ENCODE measurements at regions not wholly inside any gene's neighbourhood (a gene's known extent, or its start where the extent isn't known, plus 50 kb on each side); places are given as distances from the start of the nearest gene placed in this dataset.

DNA sequence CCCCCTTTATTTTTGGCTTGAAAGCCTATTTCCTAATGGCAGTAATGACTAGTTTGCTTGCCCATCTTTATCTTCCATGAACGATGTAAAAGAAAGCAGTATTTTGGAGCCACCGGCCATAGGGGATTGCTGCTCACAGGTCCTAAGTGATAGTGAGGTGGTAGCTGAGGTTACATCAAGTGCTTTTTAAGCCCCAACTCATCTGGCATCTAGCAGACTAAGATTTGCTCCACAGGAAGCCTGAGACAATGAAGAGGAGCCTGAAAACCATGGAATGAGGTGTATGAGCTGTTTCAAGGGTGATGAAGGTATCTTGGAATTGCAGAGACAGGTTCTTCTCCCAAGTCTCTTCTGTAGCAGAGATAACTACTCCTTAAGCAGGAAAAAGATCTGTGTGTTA, 496.3 kb downstream of the XPNPEP1 start:
- no peaks in the 10 kb centered on the region; a peak in 1 of 4 replicates for H3K36me3 ChIP-seq (ENCODE audit: control insufficient read depth in 1 of 2, insufficient read depth in 2 of 2, low read length in 2 of 2)
- intact Hi-C loops (cut with micrococcal nuclease): no loop called here
- H3K27me3 ChIP-seq (ENCODE audit: insufficient read depth, low read length): no peaks in the 10 kb centered on the region
- H3K4me2 ChIP-seq (ENCODE audit: low read length): no peak overlapping the region
- ChIA-PET CTCF (no interaction called here), POLR2A (no interaction called here), RAD21 (ENCODE audit: low non-redundant PET in 1 of 2, low total read pairs in 2 of 2, uncharacterized antibody in 2 of 2, unreplicated experiment in 2 of 2) (no interaction called here)
- no peak overlapping the region for H3K4me3 ChIP-seq (replicated peaks in 1 of 2; ENCODE audit: low read depth in 1 of 2, low read length in 2 of 2)
- TF ChIP-seq, protein P1, sequence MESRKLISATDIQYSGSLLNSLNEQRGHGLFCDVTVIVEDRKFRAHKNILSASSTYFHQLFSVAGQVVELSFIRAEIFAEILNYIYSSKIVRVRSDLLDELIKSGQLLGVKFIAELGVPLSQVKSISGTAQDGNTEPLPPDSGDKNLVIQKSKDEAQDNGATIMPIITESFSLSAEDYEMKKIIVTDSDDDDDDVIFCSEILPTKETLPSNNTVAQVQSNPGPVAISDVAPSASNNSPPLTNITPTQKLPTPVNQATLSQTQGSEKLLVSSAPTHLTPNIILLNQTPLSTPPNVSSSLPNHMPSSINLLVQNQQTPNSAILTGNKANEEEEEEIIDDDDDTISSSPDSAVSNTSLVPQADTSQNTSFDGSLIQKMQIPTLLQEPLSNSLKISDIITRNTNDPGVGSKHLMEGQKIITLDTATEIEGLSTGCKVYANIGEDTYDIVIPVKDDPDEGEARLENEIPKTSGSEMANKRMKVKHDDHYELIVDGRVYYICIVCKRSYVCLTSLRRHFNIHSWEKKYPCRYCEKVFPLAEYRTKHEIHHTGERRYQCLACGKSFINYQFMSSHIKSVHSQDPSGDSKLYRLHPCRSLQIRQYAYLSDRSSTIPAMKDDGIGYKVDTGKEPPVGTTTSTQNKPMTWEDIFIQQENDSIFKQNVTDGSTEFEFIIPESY (IDR thresholded peaks at IDR 0.05; ENCODE audit: extremely low read depth, insufficient replicate concordance, low read length): no peak
- TF ChIP-seq JUND (IDR thresholded peaks at IDR 0.05): no peak
- TF ChIP-seq ZFX (IDR thresholded peaks at IDR 0.05): no peak
- TF ChIP-seq, protein P2, sequence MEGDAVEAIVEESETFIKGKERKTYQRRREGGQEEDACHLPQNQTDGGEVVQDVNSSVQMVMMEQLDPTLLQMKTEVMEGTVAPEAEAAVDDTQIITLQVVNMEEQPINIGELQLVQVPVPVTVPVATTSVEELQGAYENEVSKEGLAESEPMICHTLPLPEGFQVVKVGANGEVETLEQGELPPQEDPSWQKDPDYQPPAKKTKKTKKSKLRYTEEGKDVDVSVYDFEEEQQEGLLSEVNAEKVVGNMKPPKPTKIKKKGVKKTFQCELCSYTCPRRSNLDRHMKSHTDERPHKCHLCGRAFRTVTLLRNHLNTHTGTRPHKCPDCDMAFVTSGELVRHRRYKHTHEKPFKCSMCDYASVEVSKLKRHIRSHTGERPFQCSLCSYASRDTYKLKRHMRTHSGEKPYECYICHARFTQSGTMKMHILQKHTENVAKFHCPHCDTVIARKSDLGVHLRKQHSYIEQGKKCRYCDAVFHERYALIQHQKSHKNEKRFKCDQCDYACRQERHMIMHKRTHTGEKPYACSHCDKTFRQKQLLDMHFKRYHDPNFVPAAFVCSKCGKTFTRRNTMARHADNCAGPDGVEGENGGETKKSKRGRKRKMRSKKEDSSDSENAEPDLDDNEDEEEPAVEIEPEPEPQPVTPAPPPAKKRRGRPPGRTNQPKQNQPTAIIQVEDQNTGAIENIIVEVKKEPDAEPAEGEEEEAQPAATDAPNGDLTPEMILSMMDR (IDR thresholded peaks at IDR 0.05 in 2 of 3, conservative IDR thresholded peaks at IDR 0.05 in 1 of 3; ENCODE audit: borderline replicate concordance in 1 of 3, insufficient read depth in 1 of 3, low read depth in 2 of 3, low read length in 2 of 3): no peak
- TF ChIP-seq POLR2AphosphoS5 (IDR thresholded peaks at IDR 0.05; ENCODE audit: low read depth, low read length): no peak
- TF ChIP-seq YY1 (IDR thresholded peaks at IDR 0.05; ENCODE audit: extremely low read depth, insufficient replicate concordance, low read depth, low read length): no peak
- no peak for TF ChIP-seq RAD21 (IDR thresholded peaks at IDR 0.05; ENCODE audit: low read depth)
- no peak for TF ChIP-seq EGR1 (IDR thresholded peaks at IDR 0.05; ENCODE audit: low read depth)
- no peak for TF ChIP-seq ZNF274 (IDR thresholded peaks at IDR 0.05; ENCODE audit: low read depth, low read length)
- TF ChIP-seq, protein P3, sequence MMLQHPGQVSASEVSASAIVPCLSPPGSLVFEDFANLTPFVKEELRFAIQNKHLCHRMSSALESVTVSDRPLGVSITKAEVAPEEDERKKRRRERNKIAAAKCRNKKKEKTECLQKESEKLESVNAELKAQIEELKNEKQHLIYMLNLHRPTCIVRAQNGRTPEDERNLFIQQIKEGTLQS (IDR thresholded peaks at IDR 0.05): no peak
- TF ChIP-seq CEBPB (IDR thresholded peaks at IDR 0.05; ENCODE audit: low read depth): no peak
- TF ChIP-seq SIN3A (IDR thresholded peaks at IDR 0.05; ENCODE audit: low read depth): no peak
- TF ChIP-seq, protein P4, sequence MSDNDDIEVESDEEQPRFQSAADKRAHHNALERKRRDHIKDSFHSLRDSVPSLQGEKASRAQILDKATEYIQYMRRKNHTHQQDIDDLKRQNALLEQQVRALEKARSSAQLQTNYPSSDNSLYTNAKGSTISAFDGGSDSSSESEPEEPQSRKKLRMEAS (IDR thresholded peaks at IDR 0.05): no peak
- no peak for TF ChIP-seq CBX3 (IDR thresholded peaks at IDR 0.05; ENCODE audit: low read depth)
- no peak for TF ChIP-seq FOSL1 (IDR thresholded peaks at IDR 0.05; ENCODE audit: low read depth)
- H3K79me2 ChIP-seq (ENCODE audit: insufficient read depth, low read length): no peaks in the 10 kb centered on the region
- H3K9me2 ChIP-seq (ENCODE audit: insufficient read depth): no peaks in the 10 kb centered on the region
- no peaks in the 10 kb centered on the region for H4K20me1 ChIP-seq (ENCODE audit: insufficient read depth)
- no peak for DNase-seq (ENCODE audit: low read depth, low spot score)
- no peak for ATAC-seq
- H2AFZ ChIP-seq (ENCODE audit: low read depth, low read length, poor library complexity, severe bottlenecking): no peak overlapping the region
- H3K27ac ChIP-seq (ENCODE audit: low read depth, low read length): no peak overlapping the region
- H3K9ac ChIP-seq (ENCODE audit: low read length): no peak overlapping the region
- no peaks in the 10 kb centered on the region for H3K4me1 ChIP-seq (ENCODE audit: control insufficient read depth in 1 of 2, insufficient read depth in 2 of 2, low read length in 2 of 2)
- BruUV-seq (replicated peaks): no TSS peak
- H3K9me3 ChIP-seq (ENCODE audit: control insufficient read depth in 1 of 2, insufficient read depth in 1 of 2, low read depth in 1 of 2, low read length in 2 of 2): peaks cover 8 to 36% of the 10 kb centered on the region in 2 experiments; a peak in 2 of 4 replicates

All from HCT116 (cell line).